ENCODE measurements at regions not wholly inside any gene's neighbourhood (a gene's known extent, or its start where the extent isn't known, plus 50 kb on each side); places are given as distances from the start of the nearest gene placed in this dataset.
"Not testable (repeated sequence)": the region's sequence is repeated elsewhere in the genome, so short reads cannot be mapped to it uniquely, and the experiment has no call there.

GRCh38 chr10:36783400-36783799, 342.0 kb upstream of the ANKRD30A start:
- no peak overlapping the region for H3K4me3 ChIP-seq (ENCODE audit: low read depth, low read length)
- TF ChIP-seq CTCF (IDR thresholded peaks at IDR 0.05; ENCODE audit: low read depth, low read length, missing control alignments) = no peak
- no peak for DNase-seq (ENCODE audit: low read depth)

GRCh38 chr10:36781570-36781969, 343.8 kb upstream of the ANKRD30A start:
- no peak for DNase-seq (ENCODE audit: low read depth)
- no peak overlapping the region for H3K4me3 ChIP-seq (ENCODE audit: low read depth, low read length)
- TF ChIP-seq CTCF (IDR thresholded peaks at IDR 0.05; ENCODE audit: low read depth, low read length, missing control alignments) = no peak

GRCh38 chr10:36780158-36780557, 345.2 kb upstream of the ANKRD30A start:
- H3K4me3 ChIP-seq (ENCODE audit: low read depth, low read length) = no peak overlapping the region
- no peak for TF ChIP-seq CTCF (IDR thresholded peaks at IDR 0.05; ENCODE audit: low read depth, low read length, missing control alignments)
- no peak for DNase-seq (ENCODE audit: low read depth)

GRCh38 chr10:36779238-36779846, 346.1 kb upstream of the ANKRD30A start:
- no peak overlapping the region for H3K4me3 ChIP-seq (ENCODE audit: low read depth, low read length)
- no peak for DNase-seq (ENCODE audit: low read depth)
- TF ChIP-seq CTCF (IDR thresholded peaks at IDR 0.05; ENCODE audit: low read depth, low read length, missing control alignments) = no peak

- no peak for TF ChIP-seq CTCF (IDR thresholded peaks at IDR 0.05; ENCODE audit: low read depth, low read length, missing control alignments)
- H3K4me3 ChIP-seq (ENCODE audit: low read depth, low read length) = no peak overlapping the region
- DNase-seq (ENCODE audit: low read depth) = no peak
Measured at GRCh38 chr10:36778651-36779050, 346.7 kb upstream of the ANKRD30A start.

GRCh38 chr10:36773652-36774051, 351.7 kb upstream of the ANKRD30A start:
- H3K4me3 ChIP-seq (ENCODE audit: low read depth, low read length) = no peak overlapping the region
- DNase-seq (ENCODE audit: low read depth) = no peak
- no peak for TF ChIP-seq CTCF (IDR thresholded peaks at IDR 0.05; ENCODE audit: low read depth, low read length, missing control alignments)

- no peak for DNase-seq (ENCODE audit: low read depth)
- H3K4me3 ChIP-seq (ENCODE audit: low read depth, low read length) = no peak overlapping the region
- TF ChIP-seq CTCF (IDR thresholded peaks at IDR 0.05; ENCODE audit: low read depth, low read length, missing control alignments) = no peak
Measured at GRCh38 chr10:36771725-36772124, 353.7 kb upstream of the ANKRD30A start.

- not testable (repeated sequence) for H3K4me3 ChIP-seq (ENCODE audit: low read depth, low read length); DNase-seq (ENCODE audit: low read depth)
Measured at GRCh38 chr10:36769741-36770140, 355.7 kb upstream of the ANKRD30A start.
